H1 (cell line): ENCODE measurements at regions not wholly inside any gene's neighbourhood (a gene's known extent, or its start where the extent isn't known, plus 50 kb on each side); places are given as distances from the start of the nearest gene placed in this dataset.

ENCODE experiments used
- CTCF ChIA-PET: fragments of 300-600 bp; sonication (Branson Sonifier 250); formaldehyde crosslinking; loops from one replicate; lab custom pipeline; 2021; ENCODE audit not compliant: partially characterized antibody; lab: Charles Lee
- POLR2A ChIA-PET: fragments of 300-600 bp; sonication (Branson Sonifier 250); formaldehyde crosslinking; loops from one replicate; lab custom pipeline; 2021; ENCODE audit warnings: inconsistent platforms; ENCODE audit not compliant: partially characterized antibody; lab: Charles Lee
- DNase-seq, 2 experiments: peaks; one replicate each; pipeline versions ENCODE4 v3.0.0 to v3.0.0-alpha.2; 2010 to 2022; ENCODE audit warnings: low spot score in 2 of 2, low read depth in 1 of 2, mixed read lengths in 1 of 2
- FAIRE-seq: peaks from 2 replicates; lab custom pipeline; 2011; peaks lifted over from hg19 to GRCh38; lab: Jason Lieb, UNC
- H2AFZ ChIP-seq: 2 replicates; pipeline ENCODE4 v1.8.1; 2012; ENCODE audit warnings: low read length, inconsistent platforms
- H2AK5ac ChIP-seq: 2 replicates; pipeline ENCODE4 v1.6.1; 2013; ENCODE audit warnings: low read depth, low read length
- H2BK120ac ChIP-seq: replicated peaks from 2 replicates; pipeline ENCODE3; 2013; ENCODE audit warnings: low read depth, low read length, inconsistent platforms
- H2BK12ac ChIP-seq: 2 replicates; pipeline ENCODE4 v1.6.1; 2013; ENCODE audit warnings: low read depth, low read length
- H2BK15ac ChIP-seq: 2 replicates; pipeline ENCODE4 v1.6.1; 2013; ENCODE audit warnings: low read length
- H2BK20ac ChIP-seq: 2 replicates; pipeline ENCODE4 v1.6.1; 2013; ENCODE audit warnings: low read length
- H2BK5ac ChIP-seq: 2 replicates; pipeline ENCODE4 v1.6.1; 2013; ENCODE audit warnings: low read depth, low read length
- H3K14ac ChIP-seq: 2 replicates; pipeline ENCODE4 v1.6.1; 2013; ENCODE audit warnings: inconsistent platforms; ENCODE audit not compliant: insufficient read length
- H3K18ac ChIP-seq: 2 replicates; pipeline ENCODE4 v1.6.1; 2013; ENCODE audit warnings: low read length; ENCODE audit errors: extremely low read depth
- H3K23ac ChIP-seq: 2 replicates; pipeline ENCODE4 v1.6.1; 2013; ENCODE audit warnings: inconsistent platforms; ENCODE audit not compliant: insufficient read length
- H3K23me2 ChIP-seq: 2 replicates; pipeline ENCODE4 v1.6.1; 2013; ENCODE audit warnings: low read depth, low read length
- H3K27ac ChIP-seq: 2 replicates; pipeline ENCODE4 v1.6.1; 2011; ENCODE audit warnings: low read depth, low read length, inconsistent platforms
- H3K27me3 ChIP-seq, 4 experiments: replicated peaks in 1 of 4; 1 replicate in 1 of 4; 2 replicates in 3 of 4; pipeline versions ENCODE4 v1.6.1 to v1.8.1; 2011 to 2013; ENCODE audit warnings: low read length in 3 of 4, mild to moderate bottlenecking in 3 of 4, inconsistent platforms in 2 of 4, mixed read lengths in 2 of 4, moderate library complexity in 1 of 4; ENCODE audit not compliant: control insufficient read depth in 3 of 4, insufficient read depth in 3 of 4; ENCODE audit errors: extremely low read depth in 1 of 4
- H3K36me3 ChIP-seq, 4 experiments: 2 replicates each; pipeline versions ENCODE4 v1.6.1 to v1.8.1; 2011 to 2013; ENCODE audit warnings: mild to moderate bottlenecking in 4 of 4, low read length in 3 of 4, moderate library complexity in 2 of 4, control low read depth in 1 of 4, inconsistent platforms in 1 of 4; ENCODE audit not compliant: insufficient read depth in 4 of 4, control insufficient read depth in 2 of 4
- H3K4ac ChIP-seq: replicated peaks from 2 replicates; pipeline ENCODE3; 2013; ENCODE audit warnings: low read length, low read depth, mixed read lengths, inconsistent platforms; ENCODE audit not compliant: insufficient read length
- H3K4me1 ChIP-seq, 4 experiments: replicated peaks in 1 of 4; 1 replicate in 1 of 4; 2 replicates in 3 of 4; pipeline versions ENCODE4 v1.6.1 to v1.8.1; 2011 to 2013; ENCODE audit warnings: low read length in 3 of 4, inconsistent platforms in 2 of 4, mixed read lengths in 1 of 4; ENCODE audit not compliant: insufficient read depth in 4 of 4, control insufficient read depth in 3 of 4
- H3K4me2 ChIP-seq, 2 experiments: 2 replicates each; pipeline versions ENCODE4 v1.6.1 to v1.8.1; 2011 to 2013; ENCODE audit warnings: low read depth in 2 of 2, low read length in 2 of 2, control low read depth in 1 of 2, inconsistent platforms in 1 of 2, mild to moderate bottlenecking in 1 of 2; ENCODE audit not compliant: insufficient read depth in 1 of 2
- H3K4me3 ChIP-seq, 4 experiments: fragments of 200-600, 300-600 bp in 1 of 4; sonication (generic), shearing (Covaris generic), sonication (Bioruptor Twin) in 1 of 4; 2 replicates each; pipeline versions ENCODE4 v1.5.1 to v1.8.1; 2011 to 2016; ENCODE audit warnings: low read length in 4 of 4, low read depth in 3 of 4, control low read depth in 2 of 4, inconsistent platforms in 2 of 4, mild to moderate bottlenecking in 2 of 4, mixed read lengths in 1 of 4, moderate library complexity in 1 of 4; ENCODE audit not compliant: insufficient read depth in 2 of 4; ENCODE audit errors: extremely low read depth in 1 of 4
- H3K56ac ChIP-seq: replicated peaks from 2 replicates; pipeline ENCODE3; 2013; ENCODE audit warnings: low read depth, mild to moderate bottlenecking, mixed read lengths, low read length, inconsistent platforms; ENCODE audit not compliant: insufficient read length
- H3K79me1 ChIP-seq: 2 replicates; pipeline ENCODE4 v1.6.1; 2013; ENCODE audit warnings: low read depth, low read length, control low read depth
- H3K79me2 ChIP-seq, 2 experiments: 2 replicates each; pipeline versions ENCODE4 v1.6.1 to v1.8.1; 2012 to 2013; ENCODE audit warnings: low read length in 2 of 2, mild to moderate bottlenecking in 2 of 2, inconsistent platforms in 1 of 2; ENCODE audit not compliant: insufficient read depth in 2 of 2, control insufficient read depth in 1 of 2
- H3K9ac ChIP-seq, 4 experiments: replicated peaks in 1 of 4; 1 replicate in 1 of 4; 2 replicates in 3 of 4; pipeline versions ENCODE4 v1.6.1 to v1.8.1; 2011 to 2013; ENCODE audit warnings: low read depth in 3 of 4, low read length in 3 of 4, control low read depth in 2 of 4, mild to moderate bottlenecking in 2 of 4, moderate library complexity in 2 of 4, inconsistent platforms in 1 of 4; ENCODE audit errors: extremely low read depth in 1 of 4
- H3K9me3 ChIP-seq, 2 experiments: 2 replicates each; pipeline versions ENCODE4 v1.6.1 to v1.8.1; 2012 to 2013; ENCODE audit warnings: mild to moderate bottlenecking in 2 of 2, moderate library complexity in 2 of 2, control low read depth in 1 of 2, inconsistent platforms in 1 of 2, low read depth in 1 of 2, low read length in 1 of 2, mixed read lengths in 1 of 2; ENCODE audit not compliant: insufficient read depth in 2 of 2
- H4K20me1 ChIP-seq, 2 experiments: replicated peaks in 1 of 2; 2 replicates each; pipeline versions ENCODE3 to v1.8.1; 2011 to 2013; ENCODE audit warnings: inconsistent platforms in 2 of 2, low read length in 2 of 2, mild to moderate bottlenecking in 1 of 2; ENCODE audit not compliant: insufficient read depth in 2 of 2, control insufficient read depth in 1 of 2
- H4K5ac ChIP-seq: 2 replicates; pipeline ENCODE4 v1.6.1; 2013; ENCODE audit warnings: low read length, low read depth, mixed read lengths, inconsistent platforms; ENCODE audit not compliant: insufficient read length
- H4K8ac ChIP-seq: 2 replicates; pipeline ENCODE4 v1.8.0; 2013; ENCODE audit warnings: mild to moderate bottlenecking, moderate library complexity, low read length, inconsistent platforms; ENCODE audit not compliant: insufficient read depth; ENCODE audit errors: extremely low read depth
- H4K91ac ChIP-seq: replicated peaks from 2 replicates; pipeline ENCODE3; 2013; ENCODE audit warnings: low read length, mixed read lengths, inconsistent platforms; ENCODE audit not compliant: insufficient read length
- TEAD4 ChIP-seq: IDR thresholded peaks from 2 replicates; pipeline ENCODE4 v1.6.1; 2012; ENCODE audit warnings: low read depth, low read length, inconsistent platforms, mixed read lengths
- USF2 ChIP-seq: IDR thresholded peaks from 2 replicates; pipeline ENCODE4 v1.6.1; 2011; ENCODE audit warnings: low read length, improper control_type of control experiment
- WGBS, 2 experiments: shearing (Covaris generic) in 1 of 2; methylation state at CpG; one replicate each; pipeline versions ENCODE4 v1.1.6 to v1.1.7; 2013 to 2015; ENCODE audit warnings: low lambda C conversion rate in 2 of 2, mixed read lengths in 2 of 2, inconsistent platforms in 1 of 2, low coverage in 1 of 2, missing lambda C conversion rate in 1 of 2; ENCODE audit not compliant: insufficient replicate concordance in 2 of 2, insufficient coverage in 1 of 2, insufficient read length in 1 of 2; ENCODE audit errors: extremely low coverage in 1 of 2, missing lambda C conversion rate in 1 of 2; 5-methylcytosine and 5-hydroxymethylcytosine counted together

- no peak overlapping the region for H3K14ac ChIP-seq
- no peaks in the 10 kb centered on the region for H3K9me3 ChIP-seq
- no peaks in the 10 kb centered on the region for H3K4me1 ChIP-seq
- no peak overlapping the region for H3K23ac ChIP-seq
- CTCF ChIA-PET = interaction anchor here (1.0 to 1.3 kb wide), 3 partner anchors 14 to 119 kb away, joined by 3 to 4 read pairs (median 3); no protein-coding TSS in a partner anchor
- no peaks in the 10 kb centered on the region for H3K79me2 ChIP-seq
- H3K4me2 ChIP-seq = no peak overlapping the region
- H3K23me2 ChIP-seq = no peaks in the 10 kb centered on the region
- WGBS, 2 experiments = 90% methylated on average over 3 of the region's 3 CpGs; no CpG with 5 or more reads in 1 of the 2 experiments
- no peak overlapping the region for H2BK120ac ChIP-seq
- TF ChIP-seq TEAD4 = no peak
- TF ChIP-seq USF2 = peak; percentile 30; the same call in 1 of the 2 replicates
- DNase-seq = no peak
- no peaks in the 10 kb centered on the region for H3K36me3 ChIP-seq
- H4K5ac ChIP-seq = no peak overlapping the region
- POLR2A ChIA-PET = no interaction called here
- no peak overlapping the region for H2AFZ ChIP-seq
- H2BK20ac ChIP-seq = no peak overlapping the region
- H3K27ac ChIP-seq = no peak overlapping the region
- H3K79me1 ChIP-seq = no peaks in the 10 kb centered on the region
- H2BK5ac ChIP-seq = no peak overlapping the region
- no peak overlapping the region for H2BK15ac ChIP-seq
- H3K4ac ChIP-seq = no peak overlapping the region
- H4K20me1 ChIP-seq = no peaks in the 10 kb centered on the region
- no peak overlapping the region for H2AK5ac ChIP-seq
- H3K4me3 ChIP-seq = no peak overlapping the region
- H3K18ac ChIP-seq = no peak overlapping the region
- no peak overlapping the region for H3K56ac ChIP-seq
- no peak overlapping the region for H2BK12ac ChIP-seq
- H3K27me3 ChIP-seq = peaks cover 9 to 29% (median 22%) of the 10 kb centered on the region in 4 experiments
- H4K8ac ChIP-seq = no peak overlapping the region
- H3K9ac ChIP-seq = no peak overlapping the region
- no peak overlapping the region for H4K91ac ChIP-seq
- FAIRE-seq = no peak
Observed at GRCh38 chr2:138066139-138066806, 102.0 kb downstream of the HNMT start.
